ENCODE measurements at regions not wholly inside any gene's neighbourhood (a gene's known extent, or its start where the extent isn't known, plus 50 kb on each side); places are given as distances from the start of the nearest gene placed in this dataset.

- no peaks in the 10 kb centered on the region for H3K27me3 ChIP-seq
- WGBS, 2 donors = 58 to 77% methylated on average over 4 of the region's 4 CpGs
- no peak for DNase-seq
- no peak for ATAC-seq
- H3K4me1 ChIP-seq = no peaks in the 10 kb centered on the region
- no peak overlapping the region for H3K4me3 ChIP-seq
- no peaks in the 10 kb centered on the region for H3K36me3 ChIP-seq
- intact Hi-C loops (cut with DNase I) = no loop called here
- no peak overlapping the region for H3K27ac ChIP-seq
- TF ChIP-seq CTCF (IDR thresholded peaks at IDR 0.05) = no peak
- H3K9me3 ChIP-seq = no peaks in the 10 kb centered on the region
- no peak for FAIRE-seq
Measured at GRCh38 chr16:62089715-62090114, 53.5 kb upstream of the CDH8 start.

GRCh38 chr16:62088731-62089410 lies 52.6 kb upstream of the CDH8 start:
- Histone ChIP-seq H3K9me3 (no peaks in the 10 kb centered on the region), H3K4me3 (no peak overlapping the region), H3K27ac (no peak overlapping the region), H3K4me1 (no peaks in the 10 kb centered on the region), H3K36me3 (no peaks in the 10 kb centered on the region), H3K27me3 (no peaks in the 10 kb centered on the region)
- no peak for ATAC-seq
- TF ChIP-seq CTCF (IDR thresholded peaks at IDR 0.05) = no peak
- DNase-seq = no peak
- intact Hi-C loops (cut with DNase I) = no loop called here
- 46 to 61% methylated on average over 5 of the region's 5 CpGs for WGBS, 2 donors
- no peak for FAIRE-seq

Data from pancreas (tissue), 10 donors.